GM18505 (cell line): ENCODE measurements at regions not wholly inside any gene's neighbourhood (a gene's known extent, or its start where the extent isn't known, plus 50 kb on each side); places are given as distances from the start of the nearest gene placed in this dataset.

Experiments used
- ATAC-seq: cut with Tn5 transposase; IDR thresholded peaks from one replicate; pipeline ENCODE4 v1.9.1; 2021; ENCODE audit not compliant: unreplicated experiment
- POLR2A ChIP-seq: IDR thresholded peaks from 4 replicates; pipeline ENCODE4 v1.6.1; 2011; ENCODE audit warnings: borderline replicate concordance; ENCODE audit not compliant: insufficient read depth, insufficient read length; ENCODE audit errors: extremely low read depth

DNA sequence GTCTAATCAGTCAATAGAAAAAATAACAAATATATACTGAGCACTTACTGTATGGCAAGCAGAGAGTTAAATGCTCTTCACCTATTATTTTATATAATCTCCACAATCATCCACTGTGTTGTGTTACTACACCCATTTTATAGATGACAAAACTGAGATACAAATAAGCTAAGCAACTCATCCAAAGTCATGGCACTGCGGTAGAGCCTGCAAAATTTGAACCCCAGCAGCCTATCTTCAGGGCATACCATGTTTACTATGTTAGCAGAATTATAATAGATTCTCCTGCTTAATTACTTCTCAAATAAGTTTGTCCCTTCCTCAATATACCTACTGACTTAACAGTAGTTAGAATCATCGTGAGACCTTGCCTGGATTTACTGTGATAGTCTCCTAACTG lies 53.6 kb upstream of the PCED1B start:
- no peak for TF ChIP-seq POLR2A
- no peak for ATAC-seq

DNA sequence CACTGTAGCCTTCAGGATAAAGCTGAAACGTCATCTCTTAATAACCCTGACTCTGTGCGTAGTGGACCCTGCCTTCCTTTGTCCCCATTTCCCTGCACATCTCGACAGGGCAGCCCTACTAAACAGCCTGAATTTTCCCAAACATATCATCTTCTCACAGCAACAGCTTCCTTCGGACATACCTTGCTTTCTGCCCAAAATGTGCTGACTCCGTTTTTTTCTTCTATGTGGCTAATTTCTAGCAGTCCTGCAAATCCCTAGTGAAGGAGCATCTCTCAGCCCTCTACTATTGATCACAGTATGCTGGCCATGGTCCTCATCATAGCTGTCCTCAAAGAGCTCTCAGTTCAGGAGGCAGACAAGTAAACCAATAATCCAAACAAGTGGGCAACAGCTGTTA lies 53.1 kb upstream of the PCED1B start:
- ATAC-seq: no peak
- no peak for TF ChIP-seq POLR2A
